ENCODE measurements at regions not wholly inside any gene's neighbourhood (a gene's known extent, or its start where the extent isn't known, plus 50 kb on each side); places are given as distances from the start of the nearest gene placed in this dataset.
"Not testable (repeated sequence)": the region's sequence is repeated elsewhere in the genome, so short reads cannot be mapped to it uniquely, and the experiment has no call there.

DNA sequence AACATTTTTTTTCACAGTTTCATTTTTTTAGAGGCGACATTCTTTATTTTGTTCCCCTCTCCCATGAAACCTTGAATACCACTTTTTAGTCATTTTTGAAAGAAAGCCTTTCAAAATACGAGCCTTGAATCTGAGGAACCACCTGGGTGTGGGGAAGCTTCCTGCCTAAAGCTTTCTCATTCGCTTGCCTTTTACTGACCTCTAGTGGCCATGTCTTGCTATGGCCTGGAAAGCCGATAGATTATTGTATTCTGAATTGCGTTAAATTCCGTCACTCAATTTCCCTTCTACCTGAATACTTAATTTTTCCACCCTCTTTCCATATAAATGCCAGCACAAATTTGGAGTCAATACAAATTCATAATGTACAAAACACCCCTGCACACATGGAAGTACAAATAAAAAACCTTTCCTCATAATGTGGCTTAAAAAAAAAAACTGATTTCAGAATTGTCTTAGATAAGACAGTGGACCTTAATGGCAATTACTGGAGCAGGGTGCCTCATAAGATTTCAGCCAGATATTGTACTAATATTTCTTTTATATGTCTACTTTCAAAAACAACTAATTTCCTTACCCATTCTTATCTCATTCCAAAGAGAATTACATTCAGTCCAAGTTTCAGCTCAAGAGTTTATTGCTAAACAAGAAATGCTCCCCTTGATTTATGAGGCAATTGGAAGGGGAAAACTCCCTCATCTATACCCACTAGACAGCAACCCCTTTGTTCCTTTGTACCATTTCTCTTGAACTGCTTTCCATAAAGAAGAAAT lies 217.9 kb downstream of the CENPC start:
- CTCF ChIA-PET: interaction anchor here (0.7 kb wide), 1 partner anchor 1444 kb away, joined by 5 read pairs; no protein-coding TSS in a partner anchor
- POLR2A ChIA-PET: no interaction called here
- peak; percentile 75 for DNase-seq (ENCODE audit: extremely low spot score)
- TF ChIP-seq, protein P1, sequence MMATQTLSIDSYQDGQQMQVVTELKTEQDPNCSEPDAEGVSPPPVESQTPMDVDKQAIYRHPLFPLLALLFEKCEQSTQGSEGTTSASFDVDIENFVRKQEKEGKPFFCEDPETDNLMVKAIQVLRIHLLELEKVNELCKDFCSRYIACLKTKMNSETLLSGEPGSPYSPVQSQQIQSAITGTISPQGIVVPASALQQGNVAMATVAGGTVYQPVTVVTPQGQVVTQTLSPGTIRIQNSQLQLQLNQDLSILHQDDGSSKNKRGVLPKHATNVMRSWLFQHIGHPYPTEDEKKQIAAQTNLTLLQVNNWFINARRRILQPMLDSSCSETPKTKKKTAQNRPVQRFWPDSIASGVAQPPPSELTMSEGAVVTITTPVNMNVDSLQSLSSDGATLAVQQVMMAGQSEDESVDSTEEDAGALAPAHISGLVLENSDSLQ (IDR thresholded peaks at IDR 0.05): peak; percentile 41; the same call in 1 of the 2 replicates
- TF ChIP-seq CTBP1 (IDR thresholded peaks at IDR 0.05; ENCODE audit: borderline replicate concordance) (no peak), BHLHE40 (IDR thresholded peaks at IDR 0.05; ENCODE audit: borderline replicate concordance) (no peak), LEF1 (IDR thresholded peaks at IDR 0.05; ENCODE audit: borderline replicate concordance) (no peak), ELF4 (IDR thresholded peaks at IDR 0.05) (no peak), ARNT (IDR thresholded peaks at IDR 0.05) (no peak), L3MBTL2 (conservative IDR thresholded peaks at IDR 0.05) (no peak)

DNA sequence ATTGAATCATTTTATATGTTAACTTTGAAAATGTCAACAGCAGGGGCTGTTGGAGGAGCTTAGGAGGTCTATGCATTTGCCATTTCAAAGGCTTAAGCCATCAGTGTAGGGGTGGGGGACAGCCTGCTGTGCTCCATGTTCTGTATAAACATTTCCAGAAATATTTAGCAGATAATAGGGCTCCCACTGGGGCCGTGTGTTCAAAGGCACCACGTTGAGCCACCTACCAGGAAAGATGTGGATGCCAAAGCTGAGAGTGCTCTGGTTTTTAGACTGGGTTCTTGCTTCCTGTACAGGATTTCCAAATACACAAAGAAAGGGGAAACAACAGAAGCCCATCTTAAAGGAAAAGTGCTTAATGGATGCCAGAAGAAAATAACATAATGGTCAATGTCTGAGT lies 219.5 kb downstream of the CENPC start:
- DNase-seq (ENCODE audit: extremely low spot score): no peak
- TF ChIP-seq ARNT (IDR thresholded peaks at IDR 0.05) (no peak), CTBP1 (IDR thresholded peaks at IDR 0.05; ENCODE audit: borderline replicate concordance) (no peak), L3MBTL2 (conservative IDR thresholded peaks at IDR 0.05) (no peak), SP1 (IDR thresholded peaks at IDR 0.05) (no peak), BHLHE40 (IDR thresholded peaks at IDR 0.05; ENCODE audit: borderline replicate concordance) (no peak), SUZ12 (IDR thresholded peaks at IDR 0.05) (no peak), FOXM1 (IDR thresholded peaks at IDR 0.05; ENCODE audit: borderline replicate concordance) (no peak), FOXK2 (IDR thresholded peaks at IDR 0.05) (no peak), NFRKB (IDR thresholded peaks at IDR 0.05) (no peak), HDGF (IDR thresholded peaks at IDR 0.05; ENCODE audit: borderline replicate concordance) (no peak)
- POLR2A ChIA-PET: no interaction called here
- CTCF ChIA-PET: interaction anchor here (0.5 to 0.7 kb wide), 2 partner anchors 143 to 1268 kb away, joined by 3 to 5 read pairs; no protein-coding TSS in a partner anchor

DNA sequence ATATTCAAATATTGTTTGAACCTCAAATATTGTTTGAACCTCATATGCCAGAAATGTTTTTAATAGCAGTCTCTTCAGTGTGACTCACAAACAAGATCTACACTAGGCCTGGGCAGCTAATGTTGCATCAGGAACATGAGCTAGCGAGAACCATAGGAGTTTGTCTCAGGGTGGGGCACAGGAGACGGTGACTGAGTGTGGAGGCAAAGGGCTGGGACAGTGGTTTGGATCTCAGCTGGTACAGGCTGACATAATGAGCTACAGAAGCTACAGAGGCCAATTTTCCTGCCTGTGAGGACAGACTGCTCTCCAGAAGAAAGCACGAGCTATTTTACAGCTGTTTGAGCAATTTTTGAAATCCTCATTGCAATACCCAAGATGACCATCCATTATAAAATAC lies 224.7 kb downstream of the CENPC start:
- DNase-seq (ENCODE audit: extremely low spot score): no peak
- POLR2A ChIA-PET: no interaction called here
- no peak for TF ChIP-seq LEF1 (IDR thresholded peaks at IDR 0.05; ENCODE audit: borderline replicate concordance)
- TF ChIP-seq TARDBP (IDR thresholded peaks at IDR 0.05): no peak
- no peak for TF ChIP-seq L3MBTL2 (conservative IDR thresholded peaks at IDR 0.05)
- TF ChIP-seq ELF4 (IDR thresholded peaks at IDR 0.05): no peak
- TF ChIP-seq NFRKB (IDR thresholded peaks at IDR 0.05): no peak
- no peak for TF ChIP-seq ARNT (IDR thresholded peaks at IDR 0.05)
- TF ChIP-seq SUZ12 (IDR thresholded peaks at IDR 0.05): no peak
- TF ChIP-seq FOXM1 (IDR thresholded peaks at IDR 0.05; ENCODE audit: borderline replicate concordance): no peak
- no peak for TF ChIP-seq BHLHE40 (IDR thresholded peaks at IDR 0.05; ENCODE audit: borderline replicate concordance)
- no peak for TF ChIP-seq SP1 (IDR thresholded peaks at IDR 0.05)
- no peak for TF ChIP-seq ZNF384 (IDR thresholded peaks at IDR 0.05)
- TF ChIP-seq, protein P1 (IDR thresholded peaks at IDR 0.05): no peak
- no peak for TF ChIP-seq FOXK2 (IDR thresholded peaks at IDR 0.05)
- TF ChIP-seq HDGF (IDR thresholded peaks at IDR 0.05; ENCODE audit: borderline replicate concordance): no peak
- TF ChIP-seq CTBP1 (IDR thresholded peaks at IDR 0.05; ENCODE audit: borderline replicate concordance): no peak
- CTCF ChIA-PET: no interaction called here

DNA sequence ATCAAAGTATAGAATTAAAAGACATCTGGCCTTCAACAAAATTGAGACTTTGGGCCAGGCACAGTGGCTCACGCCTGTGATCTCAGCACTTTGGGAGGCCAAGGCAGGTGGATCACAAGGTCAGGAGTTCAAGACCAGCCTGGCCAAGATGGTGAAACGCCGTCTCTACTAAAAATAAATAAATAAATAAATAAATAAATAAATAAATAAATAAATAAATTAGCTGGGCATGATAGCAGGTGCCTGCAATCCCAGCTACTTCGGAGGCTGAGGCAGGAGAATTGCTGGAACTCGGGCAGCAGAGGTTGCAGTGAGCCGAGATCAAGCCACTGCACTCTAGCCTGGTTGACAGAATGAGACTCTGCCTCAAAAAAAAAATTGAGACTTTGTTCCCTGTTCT lies 225.7 kb downstream of the CENPC start:
- DNase-seq (ENCODE audit: extremely low spot score); POLR2A ChIA-PET; CTCF ChIA-PET: not testable (repeated sequence)

DNA sequence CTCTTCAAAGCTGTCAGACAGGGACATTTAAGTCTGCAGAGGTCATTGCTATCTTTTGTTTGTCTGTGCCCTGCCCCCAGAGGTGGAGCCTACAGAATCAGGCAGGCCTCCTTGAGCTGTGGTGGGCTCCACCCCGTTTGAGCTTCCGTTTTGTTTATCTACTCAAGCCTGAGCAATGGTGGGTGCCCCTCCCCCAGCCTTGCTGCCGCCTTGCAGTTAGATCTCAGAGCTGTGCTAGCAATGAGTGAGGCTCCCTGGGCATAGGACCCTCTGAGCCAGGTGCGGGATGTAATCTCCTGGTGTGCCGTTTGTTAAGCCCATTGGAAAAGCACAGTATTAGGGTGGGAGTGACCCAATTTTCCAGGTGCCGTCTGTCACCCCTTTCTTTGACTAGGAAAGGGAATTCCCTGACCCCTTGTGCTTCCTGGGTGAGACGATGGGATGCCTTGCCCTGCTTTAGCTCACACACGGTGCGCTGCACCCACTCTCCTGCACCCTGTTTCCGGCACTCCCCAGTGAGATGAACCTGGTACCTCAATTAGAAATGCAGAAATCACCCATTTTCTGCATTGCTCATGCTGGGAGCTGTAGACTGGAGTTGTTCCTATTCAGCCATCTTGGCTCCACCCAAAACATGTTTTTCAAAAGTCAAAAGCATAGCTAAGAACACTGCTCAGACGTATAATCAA lies 244.7 kb downstream of the CENPC start:
- CTCF ChIA-PET; DNase-seq (ENCODE audit: extremely low spot score): not testable (repeated sequence)

DNA sequence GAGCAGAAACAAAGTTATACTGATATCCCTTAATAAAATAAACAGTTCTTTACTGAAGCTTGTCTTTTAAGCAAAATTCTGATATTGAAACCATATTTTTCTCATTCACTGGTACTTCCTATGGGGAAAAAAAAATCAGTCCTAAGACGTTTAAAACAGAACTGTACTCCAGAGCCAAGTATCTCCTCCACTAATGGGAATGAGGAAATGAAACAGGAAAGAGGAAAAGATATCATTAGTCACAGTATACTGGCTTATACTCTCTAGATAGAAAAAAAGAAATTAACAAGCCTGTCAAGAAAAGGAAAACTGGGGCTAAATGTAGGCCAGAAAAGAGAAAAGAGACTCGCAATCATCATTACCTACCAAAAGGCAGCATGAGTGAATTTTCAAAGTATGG lies 252.7 kb downstream of the CENPC start:
- ChIA-PET CTCF (no interaction called here), POLR2A (no interaction called here)

More for the DNA sequence above, 244.7 kb downstream of the CENPC start:
- POLR2A ChIA-PET: not testable (repeated sequence)

More for the DNA sequence above, 252.7 kb downstream of the CENPC start:
- TF ChIP-seq FOXA1 (IDR thresholded peaks at IDR 0.05) (no peak), FOXK2 (IDR thresholded peaks at IDR 0.05) (no peak), SUZ12 (IDR thresholded peaks at IDR 0.05) (no peak), ELF4 (IDR thresholded peaks at IDR 0.05) (no peak), BHLHE40 (IDR thresholded peaks at IDR 0.05; ENCODE audit: borderline replicate concordance) (no peak), ZNF384 (IDR thresholded peaks at IDR 0.05) (no peak), FOXM1 (IDR thresholded peaks at IDR 0.05; ENCODE audit: borderline replicate concordance) (no peak), NFRKB (IDR thresholded peaks at IDR 0.05) (no peak), ARNT (IDR thresholded peaks at IDR 0.05) (no peak), HDGF (IDR thresholded peaks at IDR 0.05; ENCODE audit: borderline replicate concordance) (no peak), L3MBTL2 (conservative IDR thresholded peaks at IDR 0.05) (no peak), CTBP1 (IDR thresholded peaks at IDR 0.05; ENCODE audit: borderline replicate concordance) (no peak)
- TF ChIP-seq, protein P1 (IDR thresholded peaks at IDR 0.05): no peak
- DNase-seq (ENCODE audit: extremely low spot score): no peak
